HEK293 (cell line): ENCODE measurements at regions not wholly inside any gene's neighbourhood (a gene's known extent, or its start where the extent isn't known, plus 50 kb on each side); places are given as distances from the start of the nearest gene placed in this dataset.

Experiments
- CTCF ChIA-PET: fragments of 350-600 bp; formaldehyde crosslinking; extraction: SDS; loops from one replicate; lab custom pipeline; 2021; ENCODE audit warnings: antibody characterized with exemption; lab: Yijun Ruan, JAX
- POLR2A ChIA-PET: fragments of 300-600 bp; formaldehyde crosslinking; extraction: SDS; loops from one replicate; lab custom pipeline; 2020; ENCODE audit warnings: antibody characterized with exemption, inconsistent platforms; lab: Yijun Ruan, JAX
- H3K27ac ChIP-seq: fragments of 200-500 bp; sonication (Bioruptor generic); 2 replicates; pipeline ENCODE4 v1.5.1; 2014; ENCODE audit warnings: low read depth, low read length, control low read depth, inconsistent platforms; ENCODE audit errors: extremely low read depth
- H3K36me3 ChIP-seq, 2 experiments: fragments of 200-500 bp in 1 of 2; sonication (Bioruptor generic) in 1 of 2; 1 replicate in 1 of 2; 2 replicates in 1 of 2; pipeline ENCODE4 v1.5.1; 2014 to 2017; ENCODE audit warnings: inconsistent platforms in 2 of 2, low read length in 2 of 2; ENCODE audit not compliant: control insufficient read depth in 2 of 2, insufficient read depth in 1 of 2
- H3K4me1 ChIP-seq: fragments of 200-500 bp; sonication (Bioruptor generic); 2 replicates; pipeline ENCODE4 v1.5.1; 2014; ENCODE audit warnings: mild to moderate bottlenecking, low read length, inconsistent platforms; ENCODE audit not compliant: control insufficient read depth, insufficient read depth
- H3K4me3 ChIP-seq: 2 replicates; pipeline ENCODE4 v1.5.1; 2011; ENCODE audit warnings: low read depth, mild to moderate bottlenecking, control low read depth, low read length, moderate library complexity
- H3K9me3 ChIP-seq: fragments of 200-500 bp; sonication (Bioruptor generic); 2 replicates; pipeline ENCODE4 v1.5.1; 2014; ENCODE audit warnings: low read depth, low read length, inconsistent platforms; ENCODE audit not compliant: control insufficient read depth, insufficient read depth
- AEBP2 ChIP-seq: fragments of 450-650 bp; formaldehyde crosslinking; IDR thresholded peaks from 2 replicates; pipeline ENCODE4 v1.5.1; 2016; ENCODE audit warnings: missing biosample characterization, missing genetic modification characterization, borderline replicate concordance
- SALL2 ChIP-seq: fragments of 450-650 bp; formaldehyde crosslinking; IDR thresholded peaks from 2 replicates; pipeline ENCODE4 v1.5.0; 2017; ENCODE audit warnings: missing biosample characterization, mild to moderate bottlenecking, missing genetic modification characterization, borderline replicate concordance
- SCRT1 ChIP-seq: fragments of 450-650 bp; formaldehyde crosslinking; IDR thresholded peaks from 2 replicates; pipeline ENCODE4 v1.5.1; 2016; ENCODE audit warnings: missing biosample characterization, missing genetic modification characterization, borderline replicate concordance
- ZBTB10 ChIP-seq: fragments of 450-650 bp; formaldehyde crosslinking; IDR thresholded peaks from 2 replicates; pipeline ENCODE4 v1.5.1; 2016; ENCODE audit warnings: missing biosample characterization, missing genetic modification characterization
- ZBTB7A ChIP-seq: fragments of 450-650 bp; formaldehyde crosslinking; IDR thresholded peaks from 2 replicates; pipeline ENCODE4 v1.5.1; 2016; ENCODE audit warnings: low read depth, missing biosample characterization, missing genetic modification characterization
- ZNF184 ChIP-seq: fragments of 450-650 bp; IDR thresholded peaks from 2 replicates; pipeline ENCODE4 v1.5.1; 2018; ENCODE audit warnings: missing biosample characterization, mild to moderate bottlenecking, missing genetic modification characterization
- ZNF292 ChIP-seq: fragments of 450-650 bp; formaldehyde crosslinking; IDR thresholded peaks from 2 replicates; pipeline ENCODE4 v1.5.1; 2016; ENCODE audit warnings: low read depth, missing biosample characterization, missing genetic modification characterization, borderline replicate concordance
- ZNF366 ChIP-seq: fragments of 450-650 bp; formaldehyde crosslinking; conservative IDR thresholded peaks from 2 replicates; pipeline ENCODE4 v1.5.1; 2016; ENCODE audit warnings: missing biosample characterization, missing genetic modification characterization
- ZNF404 ChIP-seq: fragments of 450-650 bp; formaldehyde crosslinking; IDR thresholded peaks from 2 replicates; pipeline ENCODE4 v1.5.1; 2017; ENCODE audit warnings: missing biosample characterization, missing genetic modification characterization
- ZNF449 ChIP-seq: fragments of 450-650 bp; formaldehyde crosslinking; IDR thresholded peaks from 2 replicates; pipeline ENCODE4 v1.5.1; 2017; ENCODE audit warnings: missing biosample characterization, mild to moderate bottlenecking, missing genetic modification characterization, moderate library complexity
- ZNF510 ChIP-seq: fragments of 450-650 bp; formaldehyde crosslinking; IDR thresholded peaks from 2 replicates; pipeline ENCODE4 v1.5.1; 2018; ENCODE audit warnings: mild to moderate bottlenecking, missing genetic modification characterization, missing biosample characterization; ENCODE audit not compliant: insufficient replicate concordance
- ZNF558 ChIP-seq: fragments of 450-650 bp; formaldehyde crosslinking; IDR thresholded peaks from 2 replicates; pipeline ENCODE4 v1.5.1; 2016; ENCODE audit warnings: missing biosample characterization, missing genetic modification characterization
- ZNF580 ChIP-seq: fragments of 450-650 bp; formaldehyde crosslinking; IDR thresholded peaks from 2 replicates; pipeline ENCODE4 v1.5.1; 2016; ENCODE audit warnings: missing biosample characterization, missing genetic modification characterization
- ZNF621 ChIP-seq: fragments of 450-650 bp; formaldehyde crosslinking; IDR thresholded peaks from 2 replicates; pipeline ENCODE4 v1.5.1; 2017; ENCODE audit warnings: missing biosample characterization, missing genetic modification characterization
- ZNF670 ChIP-seq: fragments of 450-650 bp; formaldehyde crosslinking; IDR thresholded peaks from 2 replicates; pipeline ENCODE4 v1.5.1; 2016; ENCODE audit warnings: missing biosample characterization, missing genetic modification characterization, low read depth
- ZNF791 ChIP-seq: fragments of 450-650 bp; formaldehyde crosslinking; IDR thresholded peaks from 2 replicates; pipeline ENCODE4 v1.5.1; 2016; ENCODE audit warnings: missing biosample characterization, missing genetic modification characterization
- ZXDB ChIP-seq: fragments of 450-650 bp; formaldehyde crosslinking; IDR thresholded peaks from 2 replicates; pipeline ENCODE4 v1.5.1; 2016; ENCODE audit warnings: missing biosample characterization, missing genetic modification characterization

- POLR2A ChIA-PET: no interaction called here
- CTCF ChIA-PET: interaction anchor here (1.2 kb wide), 1 partner anchor 14 kb away, joined by 3 read pairs; no protein-coding TSS in a partner anchor
- no peaks in the 10 kb centered on the region for H3K4me1 ChIP-seq
- H3K27ac ChIP-seq: no peak overlapping the region
- TF ChIP-seq ZNF510 (tag by site-specific recombination) (no peak), ZNF404 (tag by site-specific recombination) (no peak), ZNF621 (tag by site-specific recombination) (no peak), ZBTB10 (no peak), ZNF558 (tag by site-specific recombination) (no peak), ZNF580 (no peak), ZNF184 (tag by site-specific recombination) (no peak), ZNF366 (tag by site-specific recombination) (no peak), ZNF449 (tag by site-specific recombination) (no peak), AEBP2 (no peak), ZNF292 (tag by site-specific recombination) (no peak), ZBTB7A (tag by site-specific recombination) (no peak), SCRT1 (tag by site-specific recombination) (no peak), ZNF791 (tag by site-specific recombination) (no peak), ZNF670 (tag by site-specific recombination) (no peak)
- no peaks in the 10 kb centered on the region for H3K36me3 ChIP-seq
- H3K4me3 ChIP-seq: no peak overlapping the region
- no peaks in the 10 kb centered on the region for H3K9me3 ChIP-seq
Observed at GRCh38 chr9:116070256-116070914, 83.2 kb upstream of the PAPPA start.

- Histone ChIP-seq H3K4me1 (no peaks in the 10 kb centered on the region), H3K27ac (no peak overlapping the region), H3K36me3 (no peaks in the 10 kb centered on the region), H3K4me3 (no peak overlapping the region), H3K9me3 (no peaks in the 10 kb centered on the region)
- no peak for TF ChIP-seq SALL2
- no peak for TF ChIP-seq ZXDB (tag by site-specific recombination)
- ChIA-PET CTCF (interaction anchor here (0.7 kb wide), 1 partner anchor 94 kb away, joined by 3 read pairs; no protein-coding TSS in a partner anchor), POLR2A (no interaction called here)
Observed at GRCh38 chr9:116072046-116072445, 81.5 kb upstream of the PAPPA start.
